ENCODE measurements at regions not wholly inside any gene's neighbourhood (a gene's known extent, or its start where the extent isn't known, plus 50 kb on each side); places are given as distances from the start of the nearest gene placed in this dataset.

- no peak for DNase-seq (ENCODE audit: low read depth in 1 of 2, low spot score in 1 of 2)
- in situ Hi-C loops (cut with HindIII; ENCODE audit: low pct_unique_long_range_greater_than_20kb, low sequenced_read_pairs): no loop called here
- TF ChIP-seq JUND (IDR thresholded peaks at IDR 0.05; ENCODE audit: low read depth): no peak
These were observed 218.3 kb downstream of the TBXT start for GRCh38 chr6:165949324-165949723.

GRCh38 chr6:165944002-165944466 lies 223.6 kb downstream of the TBXT start:
- no peak for DNase-seq (ENCODE audit: low read depth in 1 of 2, low spot score in 1 of 2)
- in situ Hi-C loops (cut with HindIII; ENCODE audit: low pct_unique_long_range_greater_than_20kb, low sequenced_read_pairs): no loop called here
- TF ChIP-seq JUND (IDR thresholded peaks at IDR 0.05; ENCODE audit: low read depth): no peak

- DNase-seq (ENCODE audit: low read depth in 1 of 2, low spot score in 1 of 2): no peak
- no peak for TF ChIP-seq JUND (IDR thresholded peaks at IDR 0.05; ENCODE audit: low read depth)
- in situ Hi-C loops (cut with HindIII; ENCODE audit: low pct_unique_long_range_greater_than_20kb, low sequenced_read_pairs): no loop called here
These were observed 225.9 kb downstream of the TBXT start for GRCh38 chr6:165941786-165942185.

GRCh38 chr6:165941249-165941775 lies 226.3 kb downstream of the TBXT start:
- DNase-seq (ENCODE audit: low read depth in 1 of 2, low spot score in 1 of 2): no peak
- no peak for TF ChIP-seq JUND (IDR thresholded peaks at IDR 0.05; ENCODE audit: low read depth)
- in situ Hi-C loops (cut with HindIII; ENCODE audit: low pct_unique_long_range_greater_than_20kb, low sequenced_read_pairs): no loop called here

GRCh38 chr6:165940366-165940765 lies 227.3 kb downstream of the TBXT start:
- in situ Hi-C loops (cut with HindIII; ENCODE audit: low pct_unique_long_range_greater_than_20kb, low sequenced_read_pairs): no loop called here
- no peak for DNase-seq (ENCODE audit: low read depth in 1 of 2, low spot score in 1 of 2)
- no peak for TF ChIP-seq JUND (IDR thresholded peaks at IDR 0.05; ENCODE audit: low read depth)

- TF ChIP-seq JUND (IDR thresholded peaks at IDR 0.05; ENCODE audit: low read depth): no peak
- in situ Hi-C loops (cut with HindIII; ENCODE audit: low pct_unique_long_range_greater_than_20kb, low sequenced_read_pairs): no loop called here
These were observed 227.9 kb downstream of the TBXT start for GRCh38 chr6:165939601-165940290.

GRCh38 chr6:165939047-165939446 lies 228.6 kb downstream of the TBXT start:
- in situ Hi-C loops (cut with HindIII; ENCODE audit: low pct_unique_long_range_greater_than_20kb, low sequenced_read_pairs): no loop called here
- DNase-seq (ENCODE audit: low read depth in 1 of 2, low spot score in 1 of 2): no peak
- no peak for TF ChIP-seq JUND (IDR thresholded peaks at IDR 0.05; ENCODE audit: low read depth)

More at GRCh38 chr6:165939601-165940290, 227.9 kb downstream of the TBXT start:
- peak; percentile 6 to 55 for DNase-seq (ENCODE audit: low read depth in 1 of 2, low spot score in 1 of 2)

- peak in 1 of 2 experiments; percentile 45 for DNase-seq (ENCODE audit: low read depth in 1 of 2, low spot score in 1 of 2)
- in situ Hi-C loops (cut with HindIII; ENCODE audit: low pct_unique_long_range_greater_than_20kb, low sequenced_read_pairs): no loop called here
- TF ChIP-seq JUND (IDR thresholded peaks at IDR 0.05; ENCODE audit: low read depth): no peak
These were observed 229.9 kb downstream of the TBXT start for GRCh38 chr6:165937564-165938358.

- in situ Hi-C loops (cut with HindIII; ENCODE audit: low pct_unique_long_range_greater_than_20kb, low sequenced_read_pairs): no loop called here
- DNase-seq (ENCODE audit: low read depth in 1 of 2, low spot score in 1 of 2): no peak
These were observed 231.0 kb downstream of the TBXT start for GRCh38 chr6:165936660-165937059.

GRCh38 chr6:165936096-165936495 lies 231.6 kb downstream of the TBXT start:
- in situ Hi-C loops (cut with HindIII; ENCODE audit: low pct_unique_long_range_greater_than_20kb, low sequenced_read_pairs): no loop called here
- TF ChIP-seq JUND (IDR thresholded peaks at IDR 0.05; ENCODE audit: low read depth): no peak
- DNase-seq (ENCODE audit: low read depth in 1 of 2, low spot score in 1 of 2): no peak

More at GRCh38 chr6:165936660-165937059, 231.0 kb downstream of the TBXT start:
- TF ChIP-seq JUND (IDR thresholded peaks at IDR 0.05; ENCODE audit: low read depth): no peak

GRCh38 chr6:165931675-165932074 lies 236.0 kb downstream of the TBXT start:
- DNase-seq (ENCODE audit: low read depth in 1 of 2, low spot score in 1 of 2): no peak
- in situ Hi-C loops (cut with HindIII; ENCODE audit: low pct_unique_long_range_greater_than_20kb, low sequenced_read_pairs): no loop called here
- TF ChIP-seq JUND (IDR thresholded peaks at IDR 0.05; ENCODE audit: low read depth): no peak

- no peak for TF ChIP-seq JUND (IDR thresholded peaks at IDR 0.05; ENCODE audit: low read depth)
- in situ Hi-C loops (cut with HindIII; ENCODE audit: low pct_unique_long_range_greater_than_20kb, low sequenced_read_pairs): no loop called here
- no peak for DNase-seq (ENCODE audit: low read depth in 1 of 2, low spot score in 1 of 2)
These were observed 236.9 kb downstream of the TBXT start for GRCh38 chr6:165930668-165931214.

GRCh38 chr6:165929607-165930006 lies 238.0 kb downstream of the TBXT start:
- no peak for DNase-seq (ENCODE audit: low read depth in 1 of 2, low spot score in 1 of 2)
- in situ Hi-C loops (cut with HindIII; ENCODE audit: low pct_unique_long_range_greater_than_20kb, low sequenced_read_pairs): no loop called here
- no peak for TF ChIP-seq JUND (IDR thresholded peaks at IDR 0.05; ENCODE audit: low read depth)

Data from T47D (cell line).